ENCODE measurements at regions not wholly inside any gene's neighbourhood (a gene's known extent, or its start where the extent isn't known, plus 50 kb on each side); places are given as distances from the start of the nearest gene placed in this dataset.

DNA sequence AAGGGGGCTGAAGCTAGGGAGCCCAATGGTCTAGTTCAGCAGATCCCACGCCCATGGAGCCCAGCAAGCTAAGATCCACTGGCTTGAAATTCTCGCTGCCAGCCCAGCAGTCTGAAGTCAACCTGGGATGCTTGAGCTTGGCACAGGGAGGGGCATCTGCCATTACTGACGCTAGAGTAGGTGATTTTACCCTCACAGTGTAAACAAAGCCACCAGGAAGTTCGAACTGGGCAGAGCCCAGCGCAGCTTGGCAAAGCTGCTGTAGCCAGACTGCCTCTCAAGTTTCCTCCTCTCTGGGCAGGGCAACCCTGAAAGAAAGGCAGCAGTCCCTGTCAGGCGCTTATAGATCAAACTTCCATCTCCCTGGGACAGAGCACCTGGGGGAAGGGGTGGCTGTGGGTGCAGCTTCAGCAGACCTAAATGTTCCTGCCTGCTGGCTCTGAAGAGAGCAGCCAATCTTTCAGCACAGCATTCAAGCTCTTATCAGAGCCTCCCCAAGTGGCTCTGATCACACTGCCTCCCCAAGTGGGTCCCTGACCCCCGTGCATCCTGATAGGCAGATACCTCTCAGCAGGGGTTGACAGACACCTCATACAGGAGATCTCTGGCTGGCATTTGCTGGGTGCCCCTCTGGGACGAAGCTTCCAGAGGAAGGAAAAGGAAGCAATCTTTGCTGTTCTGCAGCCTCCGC lies 167.8 kb downstream of the CCDC71L start:
- H3K4me3 ChIP-seq (replicated peaks in 1 of 2; ENCODE audit: low read depth in 1 of 2, low read length in 2 of 2): no peak overlapping the region
- ChIA-PET CTCF (no interaction called here), POLR2A (no interaction called here), RAD21 (ENCODE audit: low non-redundant PET in 1 of 2, low total read pairs in 2 of 2, uncharacterized antibody in 2 of 2, unreplicated experiment in 2 of 2) (interaction anchor here in 1 of 2 experiments (0.7 kb wide), 1 partner anchor 317 kb away, joined by 4 read pairs; no protein-coding TSS in a partner anchor)
- H2AFZ ChIP-seq (ENCODE audit: low read depth, low read length, poor library complexity, severe bottlenecking): no peak overlapping the region
- no peaks in the 10 kb centered on the region for H3K9me2 ChIP-seq (ENCODE audit: insufficient read depth)
- no peak for DNase-seq (ENCODE audit: low read depth, low spot score)
- BruUV-seq (replicated peaks): no TSS peak
- H3K27ac ChIP-seq (ENCODE audit: low read depth, low read length): no peak overlapping the region
- H4K20me1 ChIP-seq (ENCODE audit: insufficient read depth): no peaks in the 10 kb centered on the region
- H3K27me3 ChIP-seq (ENCODE audit: insufficient read depth, low read length): no peaks in the 10 kb centered on the region
- intact Hi-C loops (cut with micrococcal nuclease): no loop called here
- H3K36me3 ChIP-seq (ENCODE audit: control insufficient read depth in 1 of 2, insufficient read depth in 2 of 2, low read length in 2 of 2): no peaks in the 10 kb centered on the region
- no peaks in the 10 kb centered on the region for H3K4me1 ChIP-seq (ENCODE audit: control insufficient read depth in 1 of 2, insufficient read depth in 2 of 2, low read length in 2 of 2)
- no peaks in the 10 kb centered on the region for H3K9me3 ChIP-seq (ENCODE audit: control insufficient read depth in 1 of 2, insufficient read depth in 1 of 2, low read depth in 1 of 2, low read length in 2 of 2)
- no peak overlapping the region for H3K9ac ChIP-seq (ENCODE audit: low read length)
- ATAC-seq: no peak
- TF ChIP-seq, protein P1, sequence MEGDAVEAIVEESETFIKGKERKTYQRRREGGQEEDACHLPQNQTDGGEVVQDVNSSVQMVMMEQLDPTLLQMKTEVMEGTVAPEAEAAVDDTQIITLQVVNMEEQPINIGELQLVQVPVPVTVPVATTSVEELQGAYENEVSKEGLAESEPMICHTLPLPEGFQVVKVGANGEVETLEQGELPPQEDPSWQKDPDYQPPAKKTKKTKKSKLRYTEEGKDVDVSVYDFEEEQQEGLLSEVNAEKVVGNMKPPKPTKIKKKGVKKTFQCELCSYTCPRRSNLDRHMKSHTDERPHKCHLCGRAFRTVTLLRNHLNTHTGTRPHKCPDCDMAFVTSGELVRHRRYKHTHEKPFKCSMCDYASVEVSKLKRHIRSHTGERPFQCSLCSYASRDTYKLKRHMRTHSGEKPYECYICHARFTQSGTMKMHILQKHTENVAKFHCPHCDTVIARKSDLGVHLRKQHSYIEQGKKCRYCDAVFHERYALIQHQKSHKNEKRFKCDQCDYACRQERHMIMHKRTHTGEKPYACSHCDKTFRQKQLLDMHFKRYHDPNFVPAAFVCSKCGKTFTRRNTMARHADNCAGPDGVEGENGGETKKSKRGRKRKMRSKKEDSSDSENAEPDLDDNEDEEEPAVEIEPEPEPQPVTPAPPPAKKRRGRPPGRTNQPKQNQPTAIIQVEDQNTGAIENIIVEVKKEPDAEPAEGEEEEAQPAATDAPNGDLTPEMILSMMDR (IDR thresholded peaks at IDR 0.05 in 2 of 3, conservative IDR thresholded peaks at IDR 0.05 in 1 of 3; ENCODE audit: borderline replicate concordance in 1 of 3, insufficient read depth in 1 of 3, low read depth in 2 of 3, low read length in 2 of 3): no peak
- TF ChIP-seq ZFX (IDR thresholded peaks at IDR 0.05) (no peak), EZH2phosphoT487 (IDR thresholded peaks at IDR 0.05; ENCODE audit: borderline replicate concordance) (no peak), RAD21 (IDR thresholded peaks at IDR 0.05; ENCODE audit: low read depth) (no peak), FOSL1 (IDR thresholded peaks at IDR 0.05; ENCODE audit: low read depth) (no peak), JUND (IDR thresholded peaks at IDR 0.05) (no peak), POLR2A (IDR thresholded peaks at IDR 0.05; ENCODE audit: borderline replicate concordance, extremely low read depth, insufficient read depth, insufficient read length) (no peak), EGR1 (IDR thresholded peaks at IDR 0.05; ENCODE audit: low read depth) (no peak), SRF (IDR thresholded peaks at IDR 0.05; ENCODE audit: low read depth) (no peak), CBX3 (IDR thresholded peaks at IDR 0.05; ENCODE audit: low read depth) (no peak), EZH2 (IDR thresholded peaks at IDR 0.05) (no peak), ELF1 (IDR thresholded peaks at IDR 0.05; ENCODE audit: borderline replicate concordance, low read depth) (no peak)
- TF ChIP-seq, protein P2, sequence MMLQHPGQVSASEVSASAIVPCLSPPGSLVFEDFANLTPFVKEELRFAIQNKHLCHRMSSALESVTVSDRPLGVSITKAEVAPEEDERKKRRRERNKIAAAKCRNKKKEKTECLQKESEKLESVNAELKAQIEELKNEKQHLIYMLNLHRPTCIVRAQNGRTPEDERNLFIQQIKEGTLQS (IDR thresholded peaks at IDR 0.05): no peak
- TF ChIP-seq, protein P3, sequence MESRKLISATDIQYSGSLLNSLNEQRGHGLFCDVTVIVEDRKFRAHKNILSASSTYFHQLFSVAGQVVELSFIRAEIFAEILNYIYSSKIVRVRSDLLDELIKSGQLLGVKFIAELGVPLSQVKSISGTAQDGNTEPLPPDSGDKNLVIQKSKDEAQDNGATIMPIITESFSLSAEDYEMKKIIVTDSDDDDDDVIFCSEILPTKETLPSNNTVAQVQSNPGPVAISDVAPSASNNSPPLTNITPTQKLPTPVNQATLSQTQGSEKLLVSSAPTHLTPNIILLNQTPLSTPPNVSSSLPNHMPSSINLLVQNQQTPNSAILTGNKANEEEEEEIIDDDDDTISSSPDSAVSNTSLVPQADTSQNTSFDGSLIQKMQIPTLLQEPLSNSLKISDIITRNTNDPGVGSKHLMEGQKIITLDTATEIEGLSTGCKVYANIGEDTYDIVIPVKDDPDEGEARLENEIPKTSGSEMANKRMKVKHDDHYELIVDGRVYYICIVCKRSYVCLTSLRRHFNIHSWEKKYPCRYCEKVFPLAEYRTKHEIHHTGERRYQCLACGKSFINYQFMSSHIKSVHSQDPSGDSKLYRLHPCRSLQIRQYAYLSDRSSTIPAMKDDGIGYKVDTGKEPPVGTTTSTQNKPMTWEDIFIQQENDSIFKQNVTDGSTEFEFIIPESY (IDR thresholded peaks at IDR 0.05; ENCODE audit: extremely low read depth, insufficient replicate concordance, low read length): no peak
- TF ChIP-seq, protein P4, sequence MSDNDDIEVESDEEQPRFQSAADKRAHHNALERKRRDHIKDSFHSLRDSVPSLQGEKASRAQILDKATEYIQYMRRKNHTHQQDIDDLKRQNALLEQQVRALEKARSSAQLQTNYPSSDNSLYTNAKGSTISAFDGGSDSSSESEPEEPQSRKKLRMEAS (IDR thresholded peaks at IDR 0.05): no peak
- H3K79me2 ChIP-seq (ENCODE audit: insufficient read depth, low read length): no peaks in the 10 kb centered on the region
- H3K4me2 ChIP-seq (ENCODE audit: low read length): no peak overlapping the region

Data from HCT116 (cell line).